SK-N-SH (cell line): ENCODE measurements at regions not wholly inside any gene's neighbourhood (a gene's known extent, or its start where the extent isn't known, plus 50 kb on each side); places are given as distances from the start of the nearest gene placed in this dataset.
"Not testable (repeated sequence)": the region's sequence is repeated elsewhere in the genome, so short reads cannot be mapped to it uniquely, and the experiment has no call there.

ENCODE experiments used
- CTCF ChIA-PET: fragments of 300-600, 350-600 bp; formaldehyde crosslinking; extraction: SDS; loops from one replicate; lab custom pipeline; 2021; lab: Yijun Ruan, JAX
- POLR2A ChIA-PET: fragments of 350-600 bp; sonication (Branson Sonifier 250); formaldehyde crosslinking; extraction: SDS; loops from one replicate; lab custom pipeline; 2020; ENCODE audit warnings: antibody characterized with exemption, inconsistent platforms; lab: Yijun Ruan, JAX
- DNase-seq: peaks from one replicate; pipeline ENCODE4 v3.0.0; 2012
- H2AFZ ChIP-seq: fragments of 200-600 bp; sonication (generic); 2 replicates; pipeline ENCODE4 v1.8.1; 2016; ENCODE audit warnings: antibody characterized with exemption, mild to moderate bottlenecking, low read depth
- H3F3A ChIP-seq: fragments of 200-600 bp; sonication (generic); replicated peaks from 2 replicates; pipeline ENCODE3; 2016; ENCODE audit warnings: antibody characterized with exemption, mild to moderate bottlenecking; ENCODE audit not compliant: insufficient read depth
- H3K27ac ChIP-seq, 2 experiments: fragments of 200-500 bp in 1 of 2; fragments of 200-600 bp in 1 of 2; sonication (Bioruptor generic) in 1 of 2; sonication (generic), shearing (Covaris generic) in 1 of 2; 2 replicates each; pipeline versions ENCODE4 v1.5.1 to v1.6.1; 2014 to 2016; ENCODE audit warnings: low read depth in 2 of 2, inconsistent platforms in 1 of 2, low read length in 1 of 2, mild to moderate bottlenecking in 1 of 2, mixed read lengths in 1 of 2
- H3K27me3 ChIP-seq: fragments of 200-600 bp; sonication (generic), shearing (Covaris generic); 2 replicates; pipeline ENCODE4 v1.6.1; 2016; ENCODE audit warnings: mixed run types; ENCODE audit not compliant: insufficient read depth
- H3K36me3 ChIP-seq, 2 experiments: fragments of 200-500 bp in 1 of 2; fragments of 200-600 bp in 1 of 2; sonication (Bioruptor generic) in 1 of 2; sonication (generic) in 1 of 2; replicated peaks in 1 of 2; 2 replicates each; pipeline versions ENCODE3 to v1.5.1; 2014 to 2016; ENCODE audit warnings: low read length in 1 of 2, mild to moderate bottlenecking in 1 of 2; ENCODE audit not compliant: insufficient read depth in 2 of 2, control insufficient read depth in 1 of 2
- H3K4me1 ChIP-seq, 2 experiments: fragments of 200-500 bp in 1 of 2; fragments of 200-600 bp in 1 of 2; sonication (Bioruptor generic) in 1 of 2; sonication (generic), shearing (Covaris generic) in 1 of 2; 2 replicates each; pipeline versions ENCODE4 v1.5.1 to v1.6.1; 2014 to 2016; ENCODE audit warnings: low read depth in 1 of 2, low read length in 1 of 2, mixed run types in 1 of 2; ENCODE audit not compliant: insufficient read depth in 2 of 2, control insufficient read depth in 1 of 2
- H3K4me2 ChIP-seq: fragments of 200-600 bp; sonication (generic), shearing (Covaris generic); 2 replicates; pipeline ENCODE4 v1.6.1; 2017; ENCODE audit warnings: mixed run types
- H3K4me3 ChIP-seq, 2 experiments: fragments of 200-500 bp in 1 of 2; fragments of 200-600 bp in 1 of 2; sonication (Bioruptor generic) in 1 of 2; sonication (generic), shearing (Covaris generic) in 1 of 2; 2 replicates each; pipeline versions ENCODE4 v1.5.1 to v1.8.1; 2014 to 2016; ENCODE audit warnings: low read depth in 2 of 2, inconsistent platforms in 1 of 2, low read length in 1 of 2, mild to moderate bottlenecking in 1 of 2, mixed read lengths in 1 of 2, moderate library complexity in 1 of 2
- H3K79me2 ChIP-seq: fragments of 200-600 bp; sonication (generic); 2 replicates; pipeline ENCODE4 v1.8.1; 2017; ENCODE audit warnings: mild to moderate bottlenecking; ENCODE audit not compliant: insufficient read depth
- H3K9ac ChIP-seq: fragments of 200-600 bp; sonication (generic); 2 replicates; pipeline ENCODE4 v1.6.1; 2017; ENCODE audit warnings: mixed run types
- H3K9me2 ChIP-seq: fragments of 200-600 bp; sonication (generic); 2 replicates; pipeline ENCODE4 v1.6.1; 2017; ENCODE audit warnings: mixed run types
- H3K9me3 ChIP-seq: fragments of 200-600 bp; sonication (generic); 2 replicates; pipeline ENCODE4 v1.6.1; 2017; ENCODE audit warnings: mixed run types, mild to moderate bottlenecking, moderate library complexity
- H4K20me1 ChIP-seq: fragments of 200-600 bp; sonication (generic); 2 replicates; pipeline ENCODE4 v1.6.1; 2017; ENCODE audit warnings: mild to moderate bottlenecking, mixed run types; ENCODE audit not compliant: insufficient read depth
- CHD2 ChIP-seq: fragments of 150-350 bp; IDR thresholded peaks from 2 replicates; pipeline ENCODE4 v1.6.1; 2018; ENCODE audit warnings: low read length; ENCODE audit not compliant: partially characterized antibody
- ELF1 ChIP-seq: IDR thresholded peaks from 2 replicates; pipeline ENCODE4 v1.4.0; 2012
- EP300 ChIP-seq, 2 experiments: IDR thresholded peaks; 2 replicates each; pipeline versions ENCODE4 v1.4.0 to v1.6.1; 2012; ENCODE audit warnings: borderline replicate concordance in 1 of 2, low read depth in 1 of 2, low read length in 1 of 2
- FOSL2 ChIP-seq: IDR thresholded peaks from 2 replicates; pipeline ENCODE4 v1.4.0; 2012; ENCODE audit warnings: low read depth, mild to moderate bottlenecking, moderate library complexity, borderline replicate concordance
- FOXJ3 ChIP-seq: sonication (generic); formaldehyde crosslinking; IDR thresholded peaks from 2 replicates; pipeline ENCODE4 v1.5.1; 2020; ENCODE audit warnings: mild to moderate bottlenecking, missing genetic modification reagents
- FOXM1 ChIP-seq: IDR thresholded peaks from 2 replicates; pipeline ENCODE4 v1.4.0; 2012; ENCODE audit warnings: low read depth, mild to moderate bottlenecking
- GATA2 ChIP-seq: sonication (generic); formaldehyde crosslinking; IDR thresholded peaks from 2 replicates; pipeline ENCODE4 v1.5.0; 2020; ENCODE audit warnings: mild to moderate bottlenecking, missing genetic modification reagents
- NRF1 ChIP-seq: IDR thresholded peaks from 2 replicates; pipeline ENCODE4 v1.6.1; 2012; ENCODE audit warnings: low read depth, mild to moderate bottlenecking, low read length
- POLR2AphosphoS5 ChIP-seq: IDR thresholded peaks from 2 replicates; pipeline ENCODE4 v1.6.1; 2012; ENCODE audit warnings: low read depth, low read length
- RAD21 ChIP-seq: IDR thresholded peaks from 2 replicates; pipeline ENCODE4 v1.6.1; 2012; ENCODE audit warnings: mild to moderate bottlenecking, low read length
- RCOR1 ChIP-seq: fragments of 150-350 bp; IDR thresholded peaks from 2 replicates; pipeline ENCODE4 v1.6.1; 2017; ENCODE audit warnings: antibody characterized with exemption, low read length
- RXRA ChIP-seq: IDR thresholded peaks from 2 replicates; pipeline ENCODE4 v1.4.0; 2012; ENCODE audit warnings: low read depth, mild to moderate bottlenecking, borderline replicate concordance
- TAF1 ChIP-seq: IDR thresholded peaks from 2 replicates; pipeline ENCODE4 v1.6.1; 2012; ENCODE audit warnings: low read depth, mild to moderate bottlenecking, low read length, moderate library complexity, borderline replicate concordance
- TCF12 ChIP-seq: IDR thresholded peaks from 2 replicates; pipeline ENCODE4 v1.4.0; 2012
- TEAD4 ChIP-seq: IDR thresholded peaks from 2 replicates; pipeline ENCODE4 v1.4.0; 2012; ENCODE audit warnings: mild to moderate bottlenecking, borderline replicate concordance; ENCODE audit not compliant: insufficient read depth
- YY1 ChIP-seq: IDR thresholded peaks from 2 replicates; pipeline ENCODE4 v1.4.0; 2012; ENCODE audit warnings: low read depth, mild to moderate bottlenecking
- WGBS: methylation state at CpG from one replicate; pipeline ENCODE4 v1.1.6; 2017; ENCODE audit warnings: low lambda C conversion rate; 5-methylcytosine and 5-hydroxymethylcytosine counted together
- TF ChIP-seq, protein P1 (sequence below): fragments of 200-600 bp; sonication (generic); IDR thresholded peaks from 2 replicates; pipeline ENCODE4 v1.6.1; 2017; ENCODE audit warnings: antibody characterized with exemption, mild to moderate bottlenecking, moderate library complexity
- TF ChIP-seq, protein P2 (sequence below): IDR thresholded peaks from 2 replicates; pipeline ENCODE4 v1.4.0; 2012; ENCODE audit warnings: low read depth, borderline replicate concordance
- TF ChIP-seq, protein P3 (sequence below): IDR thresholded peaks from 2 replicates; pipeline ENCODE4 v1.4.0; 2012; ENCODE audit warnings: low read depth, borderline replicate concordance
- TF ChIP-seq, protein P4 (sequence below): IDR thresholded peaks from 2 replicates; pipeline ENCODE4; 2012

DNA sequence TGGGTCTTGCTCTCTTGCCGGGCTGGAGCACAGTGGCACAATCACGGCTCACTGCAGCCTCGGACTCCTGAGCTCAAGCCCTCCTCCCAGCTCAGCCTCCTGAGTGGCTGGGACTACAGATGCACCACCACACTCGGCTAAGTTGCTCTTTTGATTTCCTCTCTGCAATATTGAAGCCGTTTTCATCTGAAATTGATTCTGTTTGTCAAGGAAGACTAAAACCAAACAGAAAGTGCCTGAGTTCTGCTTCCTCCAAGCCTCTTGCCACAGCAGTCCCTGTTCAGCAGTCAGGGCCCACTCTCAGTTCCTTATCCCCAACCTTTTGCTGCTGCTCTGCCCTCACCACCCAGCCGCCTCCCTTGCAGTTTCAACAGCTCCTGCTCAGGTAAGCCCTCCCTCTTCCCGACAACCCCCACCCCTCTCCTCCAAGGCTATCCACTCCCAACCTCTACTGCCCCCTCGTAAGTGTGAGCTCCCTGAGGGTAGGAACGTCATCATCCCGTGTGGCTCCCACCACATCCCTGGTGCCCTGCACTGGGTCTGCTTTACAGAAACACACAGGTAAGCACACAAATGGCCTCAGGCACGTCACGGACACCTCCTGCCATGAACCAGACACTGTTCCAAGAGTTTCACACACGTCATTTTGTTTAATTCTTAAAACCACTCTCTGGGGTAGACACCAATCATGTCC, 70.7 kb upstream of the TAB2 start:
- H4K20me1 ChIP-seq, result no peaks in the 10 kb centered on the region
- no peak overlapping the region for H3K4me3 ChIP-seq
- 79% methylated on average over 13 of the region's 13 CpGs for WGBS
- DNase-seq, result no peak
- TF ChIP-seq RAD21 (no peak), FOXM1 (no peak), TAF1 (no peak), TCF12 (no peak), FOXJ3 (CRISPR knock-in tag) (no peak), ELF1 (no peak), EP300 (IDR thresholded peaks at IDR 0.05; ENCODE audit: borderline replicate concordance in 1 of 2, low read depth in 1 of 2, low read length in 1 of 2) (no peak)
- TF ChIP-seq, protein P1, sequence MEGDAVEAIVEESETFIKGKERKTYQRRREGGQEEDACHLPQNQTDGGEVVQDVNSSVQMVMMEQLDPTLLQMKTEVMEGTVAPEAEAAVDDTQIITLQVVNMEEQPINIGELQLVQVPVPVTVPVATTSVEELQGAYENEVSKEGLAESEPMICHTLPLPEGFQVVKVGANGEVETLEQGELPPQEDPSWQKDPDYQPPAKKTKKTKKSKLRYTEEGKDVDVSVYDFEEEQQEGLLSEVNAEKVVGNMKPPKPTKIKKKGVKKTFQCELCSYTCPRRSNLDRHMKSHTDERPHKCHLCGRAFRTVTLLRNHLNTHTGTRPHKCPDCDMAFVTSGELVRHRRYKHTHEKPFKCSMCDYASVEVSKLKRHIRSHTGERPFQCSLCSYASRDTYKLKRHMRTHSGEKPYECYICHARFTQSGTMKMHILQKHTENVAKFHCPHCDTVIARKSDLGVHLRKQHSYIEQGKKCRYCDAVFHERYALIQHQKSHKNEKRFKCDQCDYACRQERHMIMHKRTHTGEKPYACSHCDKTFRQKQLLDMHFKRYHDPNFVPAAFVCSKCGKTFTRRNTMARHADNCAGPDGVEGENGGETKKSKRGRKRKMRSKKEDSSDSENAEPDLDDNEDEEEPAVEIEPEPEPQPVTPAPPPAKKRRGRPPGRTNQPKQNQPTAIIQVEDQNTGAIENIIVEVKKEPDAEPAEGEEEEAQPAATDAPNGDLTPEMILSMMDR, result no peak
- TF ChIP-seq, protein P2, sequence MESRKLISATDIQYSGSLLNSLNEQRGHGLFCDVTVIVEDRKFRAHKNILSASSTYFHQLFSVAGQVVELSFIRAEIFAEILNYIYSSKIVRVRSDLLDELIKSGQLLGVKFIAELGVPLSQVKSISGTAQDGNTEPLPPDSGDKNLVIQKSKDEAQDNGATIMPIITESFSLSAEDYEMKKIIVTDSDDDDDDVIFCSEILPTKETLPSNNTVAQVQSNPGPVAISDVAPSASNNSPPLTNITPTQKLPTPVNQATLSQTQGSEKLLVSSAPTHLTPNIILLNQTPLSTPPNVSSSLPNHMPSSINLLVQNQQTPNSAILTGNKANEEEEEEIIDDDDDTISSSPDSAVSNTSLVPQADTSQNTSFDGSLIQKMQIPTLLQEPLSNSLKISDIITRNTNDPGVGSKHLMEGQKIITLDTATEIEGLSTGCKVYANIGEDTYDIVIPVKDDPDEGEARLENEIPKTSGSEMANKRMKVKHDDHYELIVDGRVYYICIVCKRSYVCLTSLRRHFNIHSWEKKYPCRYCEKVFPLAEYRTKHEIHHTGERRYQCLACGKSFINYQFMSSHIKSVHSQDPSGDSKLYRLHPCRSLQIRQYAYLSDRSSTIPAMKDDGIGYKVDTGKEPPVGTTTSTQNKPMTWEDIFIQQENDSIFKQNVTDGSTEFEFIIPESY, result no peak
- H3K27me3 ChIP-seq, result no peaks in the 10 kb centered on the region
- H3K36me3 ChIP-seq, result no peaks in the 10 kb centered on the region
- no peaks in the 10 kb centered on the region for H3K9me2 ChIP-seq
- no peaks in the 10 kb centered on the region for H3K79me2 ChIP-seq
- no peaks in the 10 kb centered on the region for H3K4me1 ChIP-seq
- H3K4me2 ChIP-seq, result no peak overlapping the region
- H3K9me3 ChIP-seq, result no peaks in the 10 kb centered on the region
- no peak overlapping the region for H3K9ac ChIP-seq
- ChIA-PET CTCF (no interaction called here), POLR2A (interaction anchor here (0.6 kb wide), 1 partner anchor 187 kb away, joined by 3 read pairs; no protein-coding TSS in a partner anchor)
- H3K27ac ChIP-seq, result no peak overlapping the region
- H3F3A ChIP-seq, result no peaks in the 10 kb centered on the region
- no peak overlapping the region for H2AFZ ChIP-seq

DNA sequence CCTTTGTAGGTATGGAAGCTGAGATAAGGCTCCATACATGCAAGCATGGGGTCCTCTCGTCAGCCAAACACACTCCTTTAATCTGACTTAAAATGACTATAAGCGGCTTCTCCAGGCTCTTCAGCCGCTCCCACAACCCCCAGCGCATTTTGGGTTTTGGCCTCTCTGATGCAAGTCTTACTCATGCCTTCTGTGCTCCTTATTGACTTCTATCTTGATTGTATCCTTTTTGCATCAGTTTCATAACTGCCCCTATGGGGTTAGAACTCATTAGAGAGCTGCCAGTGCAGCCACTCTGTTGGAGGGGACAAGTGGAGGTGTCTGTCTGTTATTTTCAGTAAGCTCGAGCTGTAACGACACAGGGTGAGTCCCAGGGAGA, 70.1 kb upstream of the TAB2 start:
- no peaks in the 10 kb centered on the region for H3K27me3 ChIP-seq
- H3K4me3 ChIP-seq, result no peak overlapping the region
- no peak overlapping the region for H3K27ac ChIP-seq
- no peaks in the 10 kb centered on the region for H3K9me3 ChIP-seq
- H3K9me2 ChIP-seq, result no peaks in the 10 kb centered on the region
- H2AFZ ChIP-seq, result no peak overlapping the region
- TF ChIP-seq YY1, result no peak
- TF ChIP-seq RAD21, result no peak
- no peak for TF ChIP-seq GATA2 (CRISPR knock-in tag)
- no peak for TF ChIP-seq TEAD4
- TF ChIP-seq, protein P3, sequence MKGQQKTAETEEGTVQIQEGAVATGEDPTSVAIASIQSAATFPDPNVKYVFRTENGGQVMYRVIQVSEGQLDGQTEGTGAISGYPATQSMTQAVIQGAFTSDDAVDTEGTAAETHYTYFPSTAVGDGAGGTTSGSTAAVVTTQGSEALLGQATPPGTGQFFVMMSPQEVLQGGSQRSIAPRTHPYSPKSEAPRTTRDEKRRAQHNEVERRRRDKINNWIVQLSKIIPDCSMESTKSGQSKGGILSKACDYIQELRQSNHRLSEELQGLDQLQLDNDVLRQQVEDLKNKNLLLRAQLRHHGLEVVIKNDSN, result no peak
- no peak for TF ChIP-seq RXRA
- TF ChIP-seq ELF1, result no peak
- TF ChIP-seq EP300 (IDR thresholded peaks at IDR 0.05; ENCODE audit: borderline replicate concordance in 1 of 2, low read depth in 1 of 2, low read length in 1 of 2), result no peak
- TF ChIP-seq POLR2AphosphoS5, result no peak
- TF ChIP-seq, protein P4, sequence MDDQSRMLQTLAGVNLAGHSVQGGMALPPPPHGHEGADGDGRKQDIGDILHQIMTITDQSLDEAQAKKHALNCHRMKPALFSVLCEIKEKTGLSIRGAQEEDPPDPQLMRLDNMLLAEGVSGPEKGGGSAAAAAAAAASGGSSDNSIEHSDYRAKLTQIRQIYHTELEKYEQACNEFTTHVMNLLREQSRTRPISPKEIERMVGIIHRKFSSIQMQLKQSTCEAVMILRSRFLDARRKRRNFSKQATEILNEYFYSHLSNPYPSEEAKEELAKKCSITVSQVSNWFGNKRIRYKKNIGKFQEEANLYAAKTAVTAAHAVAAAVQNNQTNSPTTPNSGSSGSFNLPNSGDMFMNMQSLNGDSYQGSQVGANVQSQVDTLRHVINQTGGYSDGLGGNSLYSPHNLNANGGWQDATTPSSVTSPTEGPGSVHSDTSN, result no peak
- no peak for TF ChIP-seq TAF1
- no peak for TF ChIP-seq NRF1
- TF ChIP-seq FOSL2, result no peak
- no peak for TF ChIP-seq CHD2
- no peak for TF ChIP-seq RCOR1
- TF ChIP-seq, all 33 proteins: peak for 0
- Histone ChIP-seq H3K79me2 (no peaks in the 10 kb centered on the region), H3K9ac (no peak overlapping the region), H3K4me1 (no peaks in the 10 kb centered on the region), H3K36me3 (no peaks in the 10 kb centered on the region), H3K4me2 (no peak overlapping the region), H4K20me1 (no peaks in the 10 kb centered on the region), H3F3A (no peaks in the 10 kb centered on the region)
- WGBS, result 92% methylated on average over 6 of the region's 6 CpGs
- ChIA-PET CTCF (no interaction called here), POLR2A (no interaction called here)
- no peak for DNase-seq

DNA sequence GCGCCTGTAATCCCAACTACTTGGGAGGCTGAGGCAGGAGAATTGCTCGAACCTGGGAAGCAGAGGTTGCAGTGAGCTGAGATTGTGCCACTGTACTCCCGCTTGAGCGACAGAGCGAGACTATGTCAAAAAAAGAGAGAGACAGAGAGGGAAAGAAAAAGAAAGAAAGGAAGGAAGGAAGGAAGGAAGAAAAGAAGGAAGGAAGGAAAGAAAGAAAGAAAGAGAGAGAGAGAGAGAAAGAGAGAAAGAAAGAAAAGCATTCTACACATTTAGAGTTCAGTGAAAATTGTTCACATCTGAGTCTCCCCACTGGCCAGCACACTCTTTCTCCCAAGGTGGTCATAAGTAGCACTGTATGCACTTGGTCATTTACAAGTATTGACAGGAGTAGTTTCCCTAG, 69.2 kb upstream of the TAB2 start:
- H3K9me2 ChIP-seq, POLR2A ChIA-PET, H2AFZ ChIP-seq, H3F3A ChIP-seq, H3K9ac ChIP-seq, H3K9me3 ChIP-seq, H3K36me3 ChIP-seq, H3K27ac ChIP-seq, H4K20me1 ChIP-seq, H3K27me3 ChIP-seq, DNase-seq, H3K4me3 ChIP-seq, H3K4me1 ChIP-seq, H3K4me2 ChIP-seq, H3K79me2 ChIP-seq: not testable (repeated sequence)
- WGBS, result 89% methylated on average over 5 of the region's 5 CpGs
- CTCF ChIA-PET, result interaction anchor here (0.9 kb wide), 1 partner anchor 13 kb away, joined by 3 read pairs; no protein-coding TSS in a partner anchor
